Osteoblast (primary cell): ENCODE measurements at regions not wholly inside any gene's neighbourhood (a gene's known extent, or its start where the extent isn't known, plus 50 kb on each side); places are given as distances from the start of the nearest gene placed in this dataset.

Experiments used
- DNase-seq: peaks from one replicate; pipeline ENCODE4 v3.0.0; 2011; ENCODE audit warnings: low spot score, mixed read lengths; ENCODE audit not compliant: insufficient read length; ENCODE audit errors: missing footprints
- H2AFZ ChIP-seq: 2 replicates; pipeline ENCODE4 v1.6.0; 2011; ENCODE audit warnings: mild to moderate bottlenecking, low read length
- H3K27ac ChIP-seq: 2 replicates; pipeline ENCODE4 v1.5.1; 2011; ENCODE audit warnings: mild to moderate bottlenecking, low read depth, low read length, moderate library complexity
- H3K27me3 ChIP-seq: 2 replicates; pipeline ENCODE4 v1.6.0; 2012; ENCODE audit warnings: mild to moderate bottlenecking, control low read depth, inconsistent platforms, low read length, moderate library complexity; ENCODE audit not compliant: insufficient read depth
- H3K36me3 ChIP-seq: 2 replicates; pipeline ENCODE4 v1.5.1; 2011; ENCODE audit warnings: mild to moderate bottlenecking, low read length, control low read depth, moderate library complexity; ENCODE audit not compliant: insufficient read depth
- H3K4me1 ChIP-seq: 2 replicates; pipeline ENCODE4 v1.5.1; 2011; ENCODE audit warnings: mild to moderate bottlenecking, low read length, control low read depth, moderate library complexity; ENCODE audit not compliant: insufficient read depth
- H3K4me2 ChIP-seq: 2 replicates; pipeline ENCODE4 v1.6.0; 2011; ENCODE audit warnings: mild to moderate bottlenecking, low read length; ENCODE audit not compliant: insufficient read depth
- H3K4me3 ChIP-seq: fragments of 200-600 bp; sonication (generic); 3 replicates; pipeline ENCODE4 v1.5.1; 2012; ENCODE audit warnings: mild to moderate bottlenecking, low read length, inconsistent platforms; ENCODE audit not compliant: insufficient read depth
- H3K79me2 ChIP-seq: 2 replicates; pipeline ENCODE4 v1.6.0; 2012; ENCODE audit warnings: mild to moderate bottlenecking, low read length, control low read depth, inconsistent platforms; ENCODE audit not compliant: insufficient read depth
- H3K9me3 ChIP-seq: 2 replicates; pipeline ENCODE4 v1.5.1; 2011; ENCODE audit warnings: low read depth, low read length, control low read depth
- H4K20me1 ChIP-seq: 2 replicates; pipeline ENCODE4 v1.6.0; 2012; ENCODE audit warnings: mild to moderate bottlenecking, low read length, control low read depth; ENCODE audit not compliant: insufficient read depth
- CTCF ChIP-seq: IDR thresholded peaks from 2 replicates; pipeline ENCODE4 v1.5.1; 2011; ENCODE audit warnings: mild to moderate bottlenecking, low read depth, low read length, moderate library complexity; ENCODE audit errors: extremely low read depth

GRCh38 chr7:52107355-52107754 is 790.7 kb upstream of the COBL start:
- Histone ChIP-seq H3K4me1 (no peaks in the 10 kb centered on the region), H3K9me3 (no peaks in the 10 kb centered on the region), H3K27me3 (no peaks in the 10 kb centered on the region), H3K27ac (no peak overlapping the region), H3K36me3 (no peaks in the 10 kb centered on the region), H3K4me2 (no peak overlapping the region), H3K4me3 (no peak overlapping the region), H3K79me2 (no peaks in the 10 kb centered on the region), H4K20me1 (no peaks in the 10 kb centered on the region), H2AFZ (no peak overlapping the region)
- DNase-seq: no peak
- no peak for TF ChIP-seq CTCF

- Histone ChIP-seq H3K9me3 (peaks cover 1% of the 10 kb centered on the region), H3K4me3 (no peak overlapping the region), H3K79me2 (no peaks in the 10 kb centered on the region), H3K36me3 (no peaks in the 10 kb centered on the region), H3K4me1 (no peaks in the 10 kb centered on the region), H3K27ac (no peak overlapping the region), H3K4me2 (no peak overlapping the region), H2AFZ (no peak overlapping the region), H4K20me1 (no peaks in the 10 kb centered on the region), H3K27me3 (no peaks in the 10 kb centered on the region)
- TF ChIP-seq CTCF: no peak
- no peak for DNase-seq
Observed at GRCh38 chr7:52095861-52096260, 779.3 kb upstream of the COBL start.

GRCh38 chr7:52091996-52092395 is 775.4 kb upstream of the COBL start:
- TF ChIP-seq CTCF: no peak
- Histone ChIP-seq H4K20me1 (no peaks in the 10 kb centered on the region), H3K9me3 (no peaks in the 10 kb centered on the region), H3K36me3 (no peaks in the 10 kb centered on the region), H3K79me2 (no peaks in the 10 kb centered on the region), H3K4me2 (no peak overlapping the region), H3K4me1 (no peaks in the 10 kb centered on the region), H2AFZ (no peak overlapping the region), H3K4me3 (no peak overlapping the region), H3K27ac (no peak overlapping the region), H3K27me3 (no peaks in the 10 kb centered on the region)
- DNase-seq: no peak

GRCh38 chr7:52091101-52091500 is 774.5 kb upstream of the COBL start:
- Histone ChIP-seq H3K27ac (no peak overlapping the region), H3K79me2 (no peaks in the 10 kb centered on the region), H3K4me1 (no peaks in the 10 kb centered on the region), H3K4me3 (no peak overlapping the region), H3K27me3 (no peaks in the 10 kb centered on the region), H3K36me3 (no peaks in the 10 kb centered on the region), H4K20me1 (no peaks in the 10 kb centered on the region), H2AFZ (no peak overlapping the region), H3K4me2 (no peak overlapping the region), H3K9me3 (no peaks in the 10 kb centered on the region)
- no peak for TF ChIP-seq CTCF
- no peak for DNase-seq
